ENCODE measurements at regions not wholly inside any gene's neighbourhood (a gene's known extent, or its start where the extent isn't known, plus 50 kb on each side); places are given as distances from the start of the nearest gene placed in this dataset.

- H3K27me3 ChIP-seq (ENCODE audit: insufficient read depth, poor library complexity, severe bottlenecking) = no peaks in the 10 kb centered on the region
- no peaks in the 10 kb centered on the region for H3K4me1 ChIP-seq (ENCODE audit: insufficient read depth, poor library complexity, severe bottlenecking)
- H3K36me3 ChIP-seq (ENCODE audit: low read depth) = no peaks in the 10 kb centered on the region
- no peak for TF ChIP-seq CTCF (IDR thresholded peaks at IDR 0.05; ENCODE audit: poor library complexity, severe bottlenecking)
- H3K4me3 ChIP-seq (ENCODE audit: severe bottlenecking) = no peak overlapping the region
- DNase-seq (ENCODE audit: low spot score) (no peak), ATAC-seq (ENCODE audit: low read depth) (no peak)
- no peaks in the 10 kb centered on the region for H3K9me3 ChIP-seq (ENCODE audit: severe bottlenecking)
- no peak overlapping the region for H3K27ac ChIP-seq (ENCODE audit: poor library complexity, severe bottlenecking)
These were observed 469.9 kb upstream of the IRAK1BP1 start for GRCh38 chr6:78397499-78397898.

GRCh38 chr6:78398292-78398691, 469.1 kb upstream of the IRAK1BP1 start:
- Histone ChIP-seq H3K36me3 (ENCODE audit: low read depth) (no peaks in the 10 kb centered on the region), H3K4me1 (ENCODE audit: insufficient read depth, poor library complexity, severe bottlenecking) (no peaks in the 10 kb centered on the region), H3K27ac (ENCODE audit: poor library complexity, severe bottlenecking) (no peak overlapping the region), H3K27me3 (ENCODE audit: insufficient read depth, poor library complexity, severe bottlenecking) (no peaks in the 10 kb centered on the region), H3K9me3 (ENCODE audit: severe bottlenecking) (no peaks in the 10 kb centered on the region), H3K4me3 (ENCODE audit: severe bottlenecking) (no peak overlapping the region)
- TF ChIP-seq CTCF (IDR thresholded peaks at IDR 0.05; ENCODE audit: poor library complexity, severe bottlenecking) = no peak
- DNase-seq (ENCODE audit: low spot score) = no peak
- no peak for ATAC-seq (ENCODE audit: low read depth)

- no peaks in the 10 kb centered on the region for H3K9me3 ChIP-seq (ENCODE audit: severe bottlenecking)
- H3K27me3 ChIP-seq (ENCODE audit: insufficient read depth, poor library complexity, severe bottlenecking) = no peaks in the 10 kb centered on the region
- no peaks in the 10 kb centered on the region for H3K36me3 ChIP-seq (ENCODE audit: low read depth)
- no peak overlapping the region for H3K27ac ChIP-seq (ENCODE audit: poor library complexity, severe bottlenecking)
- DNase-seq (ENCODE audit: low spot score) (no peak), ATAC-seq (ENCODE audit: low read depth) (no peak)
- no peaks in the 10 kb centered on the region for H3K4me1 ChIP-seq (ENCODE audit: insufficient read depth, poor library complexity, severe bottlenecking)
- no peak overlapping the region for H3K4me3 ChIP-seq (ENCODE audit: severe bottlenecking)
- TF ChIP-seq CTCF (IDR thresholded peaks at IDR 0.05; ENCODE audit: poor library complexity, severe bottlenecking) = no peak
These were observed 467.3 kb upstream of the IRAK1BP1 start for GRCh38 chr6:78400076-78400475.

- Histone ChIP-seq H3K9me3 (ENCODE audit: severe bottlenecking) (no peaks in the 10 kb centered on the region), H3K4me3 (ENCODE audit: severe bottlenecking) (no peak overlapping the region), H3K27me3 (ENCODE audit: insufficient read depth, poor library complexity, severe bottlenecking) (no peaks in the 10 kb centered on the region), H3K27ac (ENCODE audit: poor library complexity, severe bottlenecking) (no peak overlapping the region), H3K4me1 (ENCODE audit: insufficient read depth, poor library complexity, severe bottlenecking) (no peaks in the 10 kb centered on the region), H3K36me3 (ENCODE audit: low read depth) (no peaks in the 10 kb centered on the region)
- TF ChIP-seq CTCF (IDR thresholded peaks at IDR 0.05; ENCODE audit: poor library complexity, severe bottlenecking) = no peak
- ATAC-seq (ENCODE audit: low read depth) (no peak), DNase-seq (ENCODE audit: low spot score) (no peak)
These were observed 440.0 kb upstream of the IRAK1BP1 start for GRCh38 chr6:78427386-78427785.

- H3K27me3 ChIP-seq (ENCODE audit: insufficient read depth, poor library complexity, severe bottlenecking) = no peaks in the 10 kb centered on the region
- ATAC-seq (ENCODE audit: low read depth) (no peak), DNase-seq (ENCODE audit: low spot score) (no peak)
- no peaks in the 10 kb centered on the region for H3K4me1 ChIP-seq (ENCODE audit: insufficient read depth, poor library complexity, severe bottlenecking)
- no peaks in the 10 kb centered on the region for H3K9me3 ChIP-seq (ENCODE audit: severe bottlenecking)
- no peak for TF ChIP-seq CTCF (IDR thresholded peaks at IDR 0.05; ENCODE audit: poor library complexity, severe bottlenecking)
- H3K27ac ChIP-seq (ENCODE audit: poor library complexity, severe bottlenecking) = no peak overlapping the region
- H3K4me3 ChIP-seq (ENCODE audit: severe bottlenecking) = no peak overlapping the region
- no peaks in the 10 kb centered on the region for H3K36me3 ChIP-seq (ENCODE audit: low read depth)
These were observed 436.8 kb upstream of the IRAK1BP1 start for GRCh38 chr6:78430521-78430920.

Data from RWPE2 (cell line).